HL-60 (cell line): ENCODE measurements at regions not wholly inside any gene's neighbourhood (a gene's known extent, or its start where the extent isn't known, plus 50 kb on each side); places are given as distances from the start of the nearest gene placed in this dataset.

ENCODE experiments used
- DNase-seq, 2 experiments: peaks; one replicate each; pipeline ENCODE4 v3.0.0-alpha.2; 2010 to 2020; ENCODE audit warnings: low read depth in 1 of 2, low spot score in 1 of 2
- H3K27ac ChIP-seq: fragments of 250-450 bp; sonication (Bioruptor Pico); replicated peaks from 2 replicates; pipeline ENCODE4 v1.5.1; 2020; ENCODE audit warnings: mild to moderate bottlenecking, moderate library complexity
- H3K27me3 ChIP-seq: fragments of 250-450 bp; sonication (Bioruptor Pico); 2 replicates; pipeline ENCODE4 v1.5.1; 2021; ENCODE audit warnings: mild to moderate bottlenecking, moderate library complexity; ENCODE audit not compliant: insufficient read depth, poor library complexity, severe bottlenecking
- H3K4me3 ChIP-seq: replicated peaks from 2 replicates; pipeline ENCODE4 v1.5.1; 2011; ENCODE audit warnings: mild to moderate bottlenecking, control low read depth, low read length; ENCODE audit not compliant: insufficient read depth
- CTCF ChIP-seq: IDR thresholded peaks from one replicate; pipeline ENCODE4 v1.5.1; 2011; ENCODE audit warnings: low read length, control low read depth, inconsistent platforms; ENCODE audit not compliant: insufficient read depth
- GABPA ChIP-seq: IDR thresholded peaks from 2 replicates; pipeline ENCODE4 v1.6.1; 2012; ENCODE audit warnings: low read depth
- POLR2AphosphoS5 ChIP-seq: IDR thresholded peaks from 2 replicates; pipeline ENCODE4 v1.6.1; 2012; ENCODE audit warnings: low read depth
- REST ChIP-seq: IDR thresholded peaks from 2 replicates; pipeline ENCODE4 v1.6.1; 2012; ENCODE audit warnings: low read depth; ENCODE audit not compliant: insufficient replicate concordance
- SPI1 ChIP-seq: IDR thresholded peaks from 2 replicates; pipeline ENCODE4 v1.6.1; 2012; ENCODE audit warnings: low read depth, mild to moderate bottlenecking, borderline replicate concordance

- TF ChIP-seq CTCF (no peak), POLR2AphosphoS5 (no peak), SPI1 (no peak), REST (no peak), GABPA (no peak)
- no peak for DNase-seq
- Histone ChIP-seq H3K4me3 (no peak overlapping the region), H3K27ac (no peak overlapping the region), H3K27me3 (no peaks in the 10 kb centered on the region)
Measured at GRCh38 chr3:31295150-31295765, 237.5 kb upstream of the STT3B start.

GRCh38 chr3:31297726-31298298, 234.9 kb upstream of the STT3B start:
- Histone ChIP-seq H3K4me3 (no peak overlapping the region), H3K27me3 (no peaks in the 10 kb centered on the region), H3K27ac (no peak overlapping the region)
- no peak for DNase-seq
- TF ChIP-seq POLR2AphosphoS5 (no peak), CTCF (no peak), REST (no peak), SPI1 (no peak)

GRCh38 chr3:31300456-31301443, 232.0 kb upstream of the STT3B start:
- DNase-seq, result no peak
- TF ChIP-seq CTCF (no peak), POLR2AphosphoS5 (no peak), SPI1 (no peak), REST (no peak), GABPA (no peak)
- Histone ChIP-seq H3K27me3 (no peaks in the 10 kb centered on the region), H3K4me3 (no peak overlapping the region), H3K27ac (no peak overlapping the region)
